Liver (tissue), 3 donors: ENCODE measurements at regions not wholly inside any gene's neighbourhood (a gene's known extent, or its start where the extent isn't known, plus 50 kb on each side); places are given as distances from the start of the nearest gene placed in this dataset.

Experiments
- CTCF ChIP-seq: fragments of 150-350 bp; IDR thresholded peaks from 2 replicates; pipeline ENCODE4 v1.5.1; 2017; ENCODE audit warnings: improper control_type of control experiment, low read depth, low read length; ENCODE audit not compliant: missing input control
- MAX ChIP-seq: IDR thresholded peaks from 2 replicates; pipeline ENCODE4 v1.6.1; 2016; ENCODE audit warnings: antibody characterized with exemption
- REST ChIP-seq: IDR thresholded peaks from 2 replicates; pipeline ENCODE4 v1.6.1; 2016; ENCODE audit warnings: antibody characterized with exemption, mild to moderate bottlenecking
- TAF1 ChIP-seq: conservative IDR thresholded peaks from 2 replicates; pipeline ENCODE4 v1.6.1; 2016; ENCODE audit warnings: antibody characterized with exemption, mild to moderate bottlenecking
- YY1 ChIP-seq: IDR thresholded peaks from 2 replicates; pipeline ENCODE4 v1.6.1; 2016; ENCODE audit warnings: antibody characterized with exemption, mild to moderate bottlenecking
- donor health status: healthy.
- donor health status: healthy.

- TF ChIP-seq CTCF, result no peak
- TF ChIP-seq MAX, result no peak
- TF ChIP-seq YY1, result no peak
- TF ChIP-seq REST, result no peak
- TF ChIP-seq TAF1, result no peak
Measured at GRCh38 chr1:98437011-98437410, 224.5 kb upstream of the SNX7 start.
